HuH-7.5 (cell line): ENCODE measurements at regions not wholly inside any gene's neighbourhood (a gene's known extent, or its start where the extent isn't known, plus 50 kb on each side); places are given as distances from the start of the nearest gene placed in this dataset.
"Not testable (repeated sequence)": the region's sequence is repeated elsewhere in the genome, so short reads cannot be mapped to it uniquely, and the experiment has no call there.

ENCODE experiments used
- DNase-seq: peaks from one replicate; pipeline ENCODE4 v3.0.0; 2011; ENCODE audit warnings: low spot score

DNA sequence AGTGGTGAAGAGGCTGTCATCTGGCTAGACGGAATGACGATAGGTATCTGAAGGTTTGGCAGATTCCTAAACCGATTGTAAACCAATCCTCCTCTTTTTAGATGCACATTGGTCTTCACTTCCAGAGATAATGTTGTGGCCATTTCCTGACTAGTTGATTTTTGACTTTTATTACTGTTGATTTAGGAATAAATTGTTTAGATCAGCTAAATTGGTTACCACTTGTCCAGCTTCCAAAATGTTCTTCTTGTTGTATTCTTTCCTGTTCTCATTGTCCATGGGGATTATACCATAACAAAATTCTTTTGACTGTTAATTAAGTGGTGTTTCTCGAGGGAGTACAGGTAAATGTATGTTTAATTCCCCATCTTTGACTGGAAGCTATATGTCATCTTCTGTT lies 119.7 kb downstream of the MACROH2A1 start:
- DNase-seq: no peak

DNA sequence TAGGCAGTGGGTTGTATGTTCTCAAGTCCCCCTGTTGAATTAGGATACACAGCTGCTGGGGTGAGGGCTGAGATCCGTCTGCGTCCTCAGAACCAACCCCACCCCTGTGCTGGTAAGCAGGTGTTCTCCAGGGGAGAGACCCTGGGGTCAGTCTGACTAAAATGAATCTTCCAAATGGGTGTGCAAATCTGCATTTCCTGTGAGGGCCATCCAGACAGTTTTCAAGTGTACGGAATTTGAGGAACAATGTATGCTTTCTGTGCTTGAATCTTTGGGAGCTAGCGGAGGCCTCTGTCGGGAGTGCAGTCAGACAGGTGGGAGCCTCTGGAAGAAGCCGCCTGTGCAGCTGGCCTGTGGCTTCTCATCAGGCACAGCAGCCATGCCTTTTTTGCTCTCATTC lies 122.9 kb downstream of the MACROH2A1 start:
- DNase-seq: no peak

DNA sequence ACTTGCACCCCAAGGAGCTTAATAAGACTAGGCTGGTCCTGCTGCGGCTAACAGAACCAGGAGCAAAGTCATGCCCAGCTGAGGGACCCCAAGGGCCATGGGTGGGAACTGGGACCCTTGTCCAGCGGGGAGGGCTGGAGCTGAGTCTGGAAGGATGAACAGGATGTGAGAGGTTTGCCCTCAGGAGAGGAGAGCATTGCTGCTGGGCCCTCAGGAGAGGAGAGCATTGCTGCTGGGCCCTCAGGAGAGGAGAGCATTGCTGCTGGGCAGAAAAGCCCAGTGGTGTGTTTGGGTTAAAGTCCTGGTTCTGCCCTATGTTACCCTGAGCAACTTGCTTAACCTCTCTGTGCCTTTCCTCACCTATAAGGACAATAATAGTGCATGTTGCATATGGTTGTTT lies 125.8 kb downstream of the MACROH2A1 start:
- DNase-seq: no peak

DNA sequence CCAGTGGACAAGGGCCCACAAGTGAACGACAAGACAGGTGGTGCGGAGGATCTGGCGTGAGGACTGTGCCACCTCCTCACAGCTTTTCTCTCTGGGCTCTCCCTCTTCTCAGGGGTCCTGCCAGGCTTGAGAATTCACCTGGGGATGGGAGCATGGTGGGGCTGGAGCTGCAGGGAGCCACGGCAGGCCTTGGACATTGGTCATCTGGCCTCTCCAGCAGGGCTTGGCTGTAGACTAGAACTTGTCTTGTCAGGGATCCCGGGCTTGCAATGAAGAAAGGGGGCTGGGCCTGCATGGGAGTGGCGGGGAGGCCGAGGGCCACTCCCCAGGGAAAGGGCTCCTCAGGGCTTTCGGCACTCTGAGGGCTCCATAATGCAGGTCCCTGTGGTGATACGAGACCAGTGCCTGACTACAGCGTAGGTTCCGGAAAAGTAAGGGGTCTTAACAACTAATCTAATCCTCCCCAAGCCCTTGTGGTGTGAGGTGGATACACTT lies 126.7 kb downstream of the MACROH2A1 start:
- no peak for DNase-seq

DNA sequence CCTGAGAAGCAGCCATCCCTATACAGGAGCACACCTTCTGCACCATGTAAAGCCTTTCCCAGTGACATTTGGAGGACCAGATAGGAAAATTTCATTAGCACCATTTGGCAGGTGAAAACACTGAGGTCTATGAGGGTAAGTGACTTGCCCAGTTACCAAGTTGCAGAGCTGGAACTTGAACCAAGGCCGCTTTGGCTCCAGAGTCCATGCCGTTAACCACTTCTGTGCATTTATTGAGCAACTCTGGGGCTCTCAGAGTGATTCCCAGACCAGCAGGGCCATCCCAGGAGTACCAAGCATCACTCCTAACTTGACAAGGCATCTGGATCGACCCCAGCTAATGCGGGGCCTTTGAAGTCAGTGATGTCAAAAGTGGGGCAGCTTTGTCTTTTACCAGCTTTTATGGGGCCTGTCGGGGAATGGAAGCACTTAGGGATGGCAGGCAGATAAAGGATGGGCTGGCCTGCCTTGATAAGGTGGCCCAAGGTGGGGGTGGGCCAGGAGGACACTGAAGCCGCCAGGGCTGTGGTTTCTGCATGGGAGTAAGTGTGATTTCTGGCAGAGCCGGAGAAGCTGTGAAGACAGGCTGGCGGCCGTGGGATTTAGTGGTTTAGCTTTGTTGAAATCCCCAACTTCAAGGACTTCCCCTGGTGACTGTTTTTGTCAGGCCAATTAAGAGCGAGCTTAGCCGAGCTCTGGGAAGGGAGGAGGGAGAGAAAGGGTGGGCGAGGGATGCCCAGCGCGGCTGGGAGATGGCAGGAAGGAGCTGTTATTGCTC lies 127.3 kb downstream of the MACROH2A1 start:
- no peak for DNase-seq

DNA sequence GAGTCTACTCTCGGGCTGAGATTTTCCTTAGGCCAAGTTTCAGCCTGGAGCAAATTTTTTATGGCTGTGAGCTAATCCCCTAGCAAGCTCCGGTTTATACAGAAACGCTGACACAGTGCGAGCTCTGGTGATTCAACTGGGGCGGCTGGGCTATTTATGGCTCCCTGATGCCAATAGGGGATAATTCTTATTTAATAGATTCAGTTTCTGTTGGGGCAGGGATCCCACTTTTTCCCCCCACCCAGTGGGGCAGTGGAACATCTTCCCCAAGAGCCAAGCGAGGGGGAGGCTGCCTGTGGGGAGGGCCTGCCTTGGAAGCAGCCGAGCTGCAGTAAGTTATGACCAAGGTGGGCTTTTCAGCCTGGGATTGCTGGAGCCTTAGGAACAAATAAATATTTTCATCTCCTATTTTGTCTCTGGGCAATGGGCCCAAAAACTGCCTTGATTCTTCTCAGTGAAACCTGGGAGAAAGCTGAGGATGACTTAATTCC lies 129.1 kb downstream of the MACROH2A1 start:
- no peak for DNase-seq

DNA sequence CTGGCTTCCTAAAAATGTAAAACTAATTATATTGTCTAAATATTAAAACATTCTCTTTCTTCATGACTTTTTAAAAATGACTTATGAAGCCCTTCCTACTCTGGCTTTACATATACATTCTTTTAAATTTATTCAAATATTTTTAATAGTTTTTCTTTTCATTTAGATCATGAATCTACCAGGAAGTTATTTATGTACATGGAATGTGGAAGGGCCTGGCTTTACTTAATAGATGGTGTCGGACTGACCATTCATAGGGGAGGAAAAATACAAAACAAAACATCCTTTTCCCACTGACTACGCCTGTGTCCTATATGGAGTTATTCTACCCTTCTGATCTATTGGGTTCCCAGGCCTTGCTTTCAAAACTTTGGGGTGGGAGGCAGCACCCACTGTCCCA lies 129.8 kb downstream of the MACROH2A1 start:
- DNase-seq: no peak

DNA sequence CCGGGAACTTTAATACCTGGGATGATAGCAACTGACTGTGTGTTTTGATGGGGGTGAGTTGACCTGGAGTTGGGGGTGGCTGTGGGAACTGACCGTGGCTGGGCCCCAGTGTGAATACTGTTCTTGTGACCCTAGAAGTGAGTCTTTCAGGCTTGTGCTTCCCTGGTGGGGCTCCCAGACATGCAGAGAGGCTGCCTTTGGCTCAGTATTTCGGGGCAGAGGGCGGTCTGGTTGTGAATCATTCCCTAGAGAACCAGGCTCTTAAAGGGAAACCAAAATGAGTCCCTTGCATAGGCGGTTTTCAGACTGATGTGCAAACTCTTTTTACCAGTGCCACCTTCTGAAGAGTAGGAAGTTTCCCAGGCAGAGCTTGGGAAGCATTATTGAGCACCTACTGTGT lies 132.1 kb downstream of the MACROH2A1 start:
- DNase-seq: no peak

DNA sequence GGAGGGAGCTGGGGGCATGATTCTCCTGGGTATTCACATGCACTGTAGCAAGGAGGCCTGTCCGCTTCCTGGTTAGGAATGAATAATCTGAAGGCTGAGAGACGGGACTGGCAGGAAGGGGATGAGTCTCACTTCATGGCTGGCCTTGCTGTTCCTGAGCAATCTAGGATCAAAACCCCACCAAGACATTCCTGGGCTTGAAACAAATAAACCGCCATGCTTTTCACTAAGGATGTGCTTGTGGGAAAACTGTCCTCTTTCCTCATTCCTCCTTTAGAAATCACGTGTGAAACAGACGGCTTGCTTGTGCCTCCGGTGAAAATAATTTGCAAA lies 132.8 kb downstream of the MACROH2A1 start:
- DNase-seq: no peak

DNA sequence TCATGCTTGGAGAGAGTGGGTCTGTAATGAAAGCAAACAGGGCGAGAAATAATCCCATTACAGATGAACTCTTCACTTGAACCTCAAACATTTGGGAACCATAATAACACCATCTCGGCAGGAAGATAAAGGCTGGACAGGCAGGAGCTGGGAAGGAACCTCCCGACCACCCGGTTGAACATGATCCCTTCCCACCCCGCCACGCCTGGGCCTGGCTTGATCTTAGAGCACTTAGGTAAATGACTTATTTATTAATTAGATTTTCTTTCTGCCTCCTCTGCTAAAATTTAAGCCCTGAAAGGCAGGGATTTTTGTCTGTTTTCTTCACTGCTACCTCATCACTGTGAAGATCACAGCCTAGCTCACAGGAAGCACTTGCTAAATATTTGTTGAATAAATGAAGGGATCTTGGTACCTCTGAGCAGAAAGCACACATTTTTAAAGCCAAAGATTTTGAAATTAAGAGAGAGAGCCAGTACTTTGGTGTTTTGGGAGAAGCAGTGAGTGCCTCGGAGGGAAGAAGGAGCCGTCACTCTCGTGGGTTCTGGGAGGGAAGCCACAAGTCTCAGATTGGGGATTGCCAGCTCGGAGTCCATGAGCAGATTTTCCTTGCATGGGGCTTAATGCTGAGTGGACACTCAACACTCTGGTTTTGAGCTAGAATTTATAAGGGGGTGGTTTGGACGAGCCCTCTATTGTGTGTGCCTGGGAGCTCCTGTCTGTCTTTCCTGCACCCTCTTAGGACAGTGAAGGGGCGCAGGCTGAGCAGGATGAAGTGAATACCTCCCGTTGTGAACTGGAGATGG lies 133.3 kb downstream of the MACROH2A1 start:
- no peak for DNase-seq

DNA sequence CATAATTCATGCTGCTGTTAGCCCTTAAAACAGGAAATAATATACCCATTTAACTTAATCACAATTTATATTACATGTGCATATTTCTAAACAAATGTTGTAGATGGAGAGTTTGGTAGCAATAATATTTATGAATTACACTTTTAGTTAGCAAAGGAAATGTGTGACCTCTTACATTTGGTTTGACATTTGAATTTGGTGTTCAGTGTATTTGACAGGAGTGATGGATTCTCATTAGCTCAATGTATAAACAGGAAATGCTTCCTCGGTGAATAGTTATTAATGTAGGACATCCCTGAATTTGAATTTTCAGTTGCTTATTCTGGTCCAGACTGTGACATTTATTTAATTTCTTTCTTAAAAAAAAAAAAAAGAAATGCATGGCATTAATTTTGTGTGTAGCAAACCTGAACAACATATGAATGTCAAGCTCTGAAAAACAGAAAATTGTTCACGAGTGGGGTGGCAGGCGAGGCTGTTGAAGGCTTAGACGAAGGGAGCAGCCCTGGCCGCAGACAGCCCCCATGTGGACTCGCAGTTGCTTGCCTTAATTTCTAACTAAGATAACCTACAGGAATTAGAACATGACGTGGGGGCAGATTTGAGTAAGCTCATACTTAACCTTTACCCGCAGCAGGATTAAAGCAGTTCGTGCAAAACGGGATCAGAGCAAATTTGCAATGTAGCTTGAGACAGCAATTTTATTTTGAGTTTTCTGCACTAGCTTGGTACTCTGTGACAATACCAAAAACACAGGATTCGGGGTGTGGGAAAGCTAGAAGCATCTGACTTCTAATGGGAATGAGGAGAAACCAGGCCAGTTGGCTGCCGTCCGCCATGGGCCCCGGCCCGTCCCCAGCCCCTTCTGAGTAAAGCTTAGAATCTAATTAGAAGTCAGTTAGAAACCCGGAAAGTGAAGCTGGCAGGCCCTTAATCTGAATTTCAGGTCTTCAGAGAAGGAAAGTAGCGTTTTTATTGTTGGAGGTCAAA lies 134.3 kb downstream of the MACROH2A1 start:
- DNase-seq: no peak

DNA sequence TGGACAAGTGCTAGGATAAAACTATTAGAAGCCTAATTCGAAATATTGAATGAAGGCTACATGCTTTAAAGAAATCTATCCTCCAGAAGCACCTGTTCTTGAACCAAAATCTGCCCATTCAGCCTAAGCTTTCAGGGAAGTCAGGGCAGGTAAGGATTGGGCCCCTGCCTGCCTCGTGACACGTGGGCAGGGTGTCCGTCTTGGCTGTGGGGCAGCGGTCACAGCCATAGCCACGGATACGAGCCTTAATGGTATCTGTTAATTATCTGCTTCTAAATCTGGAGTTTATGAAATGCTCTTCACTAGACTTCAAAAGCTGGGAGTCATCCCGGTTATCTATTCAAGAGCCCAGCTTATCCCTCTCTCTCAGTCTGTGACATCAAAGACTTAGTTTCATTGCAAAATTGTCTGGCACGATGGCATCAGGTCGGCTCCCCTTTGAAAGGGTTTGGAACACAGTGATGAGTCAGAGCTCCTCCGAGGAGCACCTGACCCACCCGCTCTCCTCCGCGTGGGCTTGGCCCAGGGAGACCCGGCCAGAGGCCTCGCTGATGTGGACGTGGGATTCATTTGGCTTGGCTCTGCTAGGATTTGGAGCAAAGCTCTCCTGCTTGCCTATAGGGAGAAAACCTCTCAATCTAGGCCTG lies 135.9 kb downstream of the MACROH2A1 start:
- no peak for DNase-seq

DNA sequence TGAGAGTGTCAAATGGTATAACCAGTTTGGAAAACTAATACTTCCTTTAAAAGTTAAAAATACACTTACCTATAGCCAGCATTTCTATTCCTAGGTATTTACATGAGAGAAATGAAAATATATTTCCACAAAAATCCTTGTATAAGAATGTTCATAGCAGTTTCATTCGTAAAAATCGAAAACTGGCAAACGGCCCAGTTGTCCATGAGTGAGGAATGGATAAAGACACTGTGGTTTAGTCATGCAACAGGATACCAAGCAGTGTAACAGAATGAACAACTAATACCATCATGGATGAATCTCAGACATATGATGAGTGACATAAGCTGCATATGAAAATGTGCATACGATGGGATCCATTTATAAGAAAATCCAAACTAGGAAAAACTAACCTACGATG lies 136.7 kb downstream of the MACROH2A1 start:
- DNase-seq: no peak

DNA sequence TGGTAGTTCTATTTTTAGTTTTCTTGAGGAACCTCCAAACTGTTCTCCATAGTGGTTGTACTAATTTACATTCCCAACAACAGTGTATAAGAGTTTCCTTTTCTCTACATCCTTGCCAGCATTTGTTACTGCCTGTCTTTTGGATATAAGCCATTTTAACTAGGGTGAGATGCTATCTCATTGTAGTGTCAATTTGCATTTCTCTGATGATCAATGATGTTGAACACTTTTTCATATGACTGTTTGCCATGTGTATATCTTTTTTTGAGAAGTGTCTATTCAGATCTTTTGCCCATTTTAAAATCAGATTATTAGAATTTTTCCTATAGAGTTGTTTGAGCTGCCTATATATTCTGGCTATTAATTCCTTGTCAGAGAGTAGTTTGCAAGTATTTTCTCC lies 138.9 kb downstream of the MACROH2A1 start:
- not testable (repeated sequence) for DNase-seq

DNA sequence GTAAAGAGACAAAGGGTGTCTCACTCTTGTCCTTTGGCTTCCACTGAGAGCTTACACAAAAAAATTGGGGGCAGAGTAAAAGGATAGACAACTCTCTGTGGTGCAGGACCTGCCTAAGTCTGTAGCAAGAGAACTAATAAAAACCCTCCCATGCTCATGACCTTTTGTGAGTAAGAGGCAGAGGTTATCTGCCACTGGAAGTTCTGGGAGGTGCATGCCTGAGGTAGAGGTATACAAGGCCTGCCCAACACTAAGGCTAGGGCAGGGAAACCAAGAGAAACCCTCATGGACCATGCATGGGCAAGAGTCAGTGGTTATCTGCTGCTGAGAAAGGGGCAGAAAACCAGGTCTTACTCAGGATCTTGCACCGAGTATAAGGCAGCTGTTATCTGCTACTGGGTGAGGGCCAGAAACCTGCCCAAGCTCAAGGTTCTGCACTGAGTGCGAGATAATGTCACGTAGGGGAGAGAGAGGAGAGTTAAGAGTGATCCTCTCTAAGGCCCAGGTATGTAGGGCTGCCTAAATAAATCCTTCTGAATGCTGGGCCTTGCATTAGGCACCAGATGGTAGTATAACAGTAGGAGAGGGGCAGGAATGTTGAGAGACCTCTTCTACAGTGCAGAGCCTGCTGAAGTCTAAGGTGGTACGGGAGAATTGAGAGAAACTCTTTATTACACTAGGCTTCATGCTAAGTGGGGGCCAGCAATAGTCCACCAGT lies 143.4 kb downstream of the MACROH2A1 start:
- no peak for DNase-seq

DNA sequence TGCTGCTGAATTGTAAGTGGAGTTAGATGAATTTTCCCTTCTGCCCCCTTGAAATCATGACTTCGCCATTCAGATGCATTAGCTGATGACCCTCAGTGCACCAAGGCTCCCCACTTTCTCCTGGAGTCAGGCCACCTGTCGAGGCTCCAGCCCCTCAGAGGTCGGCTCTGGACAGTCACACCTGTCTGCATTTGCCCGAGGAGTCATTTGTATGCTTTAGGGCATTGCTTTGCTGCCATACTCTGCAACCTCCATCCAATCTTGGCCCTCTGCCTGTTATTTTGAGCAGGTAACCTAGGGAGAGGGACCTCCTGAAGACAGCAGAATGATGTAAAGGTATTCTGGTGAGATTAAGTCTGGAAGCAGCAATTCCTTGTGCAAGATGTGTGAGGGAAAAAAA lies 144.8 kb downstream of the MACROH2A1 start:
- no peak for DNase-seq

DNA sequence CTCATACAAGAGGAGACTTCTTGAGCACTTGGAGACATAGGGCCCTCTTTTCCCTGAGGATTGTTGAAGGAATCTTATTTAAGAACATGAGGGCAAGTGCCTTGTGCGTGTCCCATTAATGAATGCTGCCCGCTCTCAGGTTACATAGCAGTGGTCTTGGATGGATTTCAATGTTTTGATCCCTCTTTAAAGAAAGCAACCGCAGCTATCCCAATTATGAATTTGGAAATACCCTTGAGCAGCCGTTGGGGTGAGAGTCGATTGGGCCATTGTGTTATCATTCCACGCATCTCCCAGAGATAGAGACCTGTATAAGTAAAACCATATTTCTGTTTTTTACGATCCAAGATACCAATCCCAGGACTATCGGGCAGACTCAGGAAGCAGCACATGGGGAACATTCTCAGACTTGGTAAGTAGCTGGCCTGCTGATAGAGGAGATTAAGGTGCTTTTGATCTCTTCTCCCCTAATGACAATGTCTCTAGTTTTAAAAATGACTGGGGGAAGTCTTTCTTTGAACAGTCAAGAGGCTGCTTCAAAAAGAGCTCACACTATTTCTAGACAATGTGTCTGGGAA lies 145.3 kb downstream of the MACROH2A1 start:
- DNase-seq: no peak

DNA sequence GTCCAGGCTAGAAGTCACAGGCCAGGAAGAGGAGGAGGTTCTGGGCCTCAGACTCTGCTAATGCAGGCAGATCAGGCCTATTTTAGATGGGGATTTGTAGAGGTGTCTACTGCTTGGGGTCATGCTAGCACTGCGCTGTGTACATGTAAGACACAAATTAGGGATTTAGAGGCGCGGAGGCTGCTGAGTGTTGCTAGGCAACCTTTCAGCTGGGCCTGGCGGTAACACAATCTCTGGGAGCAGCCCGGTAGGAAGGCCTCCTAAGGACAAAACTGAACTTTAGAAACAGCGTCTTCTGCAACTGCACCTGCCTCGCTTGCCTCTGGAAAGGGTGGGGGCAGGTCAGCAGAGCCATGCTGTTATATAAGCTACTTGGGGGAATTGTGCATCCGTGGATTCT lies 147.9 kb downstream of the MACROH2A1 start:
- DNase-seq: no peak

DNA sequence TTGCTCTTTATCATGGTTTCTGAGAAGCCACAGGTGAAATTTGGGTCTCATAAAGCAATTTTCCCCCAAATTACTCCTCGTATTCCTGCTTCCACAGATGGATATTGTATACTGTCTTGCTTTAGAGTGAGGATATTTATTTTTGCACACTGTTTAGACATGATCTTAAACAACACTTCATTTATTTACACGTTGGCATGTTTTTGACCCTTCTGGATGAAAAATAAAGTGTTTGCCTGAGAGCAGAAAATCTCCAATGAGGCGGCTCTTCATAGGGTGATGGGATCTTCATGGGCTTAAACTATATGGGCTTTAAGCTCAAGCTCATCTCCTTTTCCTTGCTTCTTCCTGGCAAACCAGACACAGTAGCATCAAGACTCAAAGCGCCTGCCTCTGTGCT lies 148.4 kb downstream of the MACROH2A1 start:
- no peak for DNase-seq

DNA sequence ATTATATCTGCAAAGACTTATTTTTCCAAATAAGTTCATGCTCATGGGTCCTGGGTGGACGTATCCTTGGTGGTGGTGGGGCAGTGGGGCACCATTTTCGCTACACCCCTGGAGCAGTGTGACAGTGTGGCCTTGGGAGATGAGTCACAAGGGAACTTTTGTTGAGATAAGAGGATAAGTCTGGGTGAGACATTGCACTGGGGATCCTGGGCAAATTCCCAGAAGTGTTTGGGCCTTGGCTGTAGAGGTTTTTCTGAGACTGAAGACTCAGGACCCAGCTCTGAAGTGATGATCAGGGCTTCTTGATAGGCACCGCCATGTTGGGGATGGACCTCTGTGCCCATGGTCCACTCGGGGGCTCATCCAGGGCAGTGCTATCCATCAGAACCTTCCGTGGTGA lies 149.4 kb downstream of the MACROH2A1 start:
- no peak for DNase-seq

DNA sequence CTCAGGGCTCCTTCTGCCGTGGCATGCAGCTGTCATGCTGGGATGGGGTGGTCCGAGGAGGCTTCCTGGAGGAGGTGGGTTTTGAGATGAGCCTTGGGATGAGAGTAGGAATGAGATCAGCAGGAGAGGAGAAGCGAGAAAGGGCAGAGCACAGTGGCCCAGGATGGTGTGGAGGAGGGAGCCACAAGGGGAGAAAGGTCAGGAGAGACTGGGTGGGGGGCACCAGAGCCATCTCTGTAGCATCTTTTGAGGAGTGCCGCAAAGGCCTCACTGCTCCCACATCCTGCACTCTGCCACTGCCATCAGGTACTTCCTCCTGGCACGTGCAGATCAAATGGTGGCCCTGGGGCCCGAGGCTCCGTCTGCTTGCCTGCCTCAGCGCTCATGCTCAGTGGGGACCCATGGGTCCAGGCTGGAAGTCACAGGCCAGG lies 150.2 kb downstream of the MACROH2A1 start:
- DNase-seq: no peak
